DND-41 (cell line): ENCODE measurements at regions not wholly inside any gene's neighbourhood (a gene's known extent, or its start where the extent isn't known, plus 50 kb on each side); places are given as distances from the start of the nearest gene placed in this dataset.

ENCODE experiments used
- ATAC-seq: fragments of 200-7000 bp; cut with Tn5 transposase; 3 replicates; pipeline ENCODE4 v1.9.1; 2021; ENCODE audit warnings: low read depth; ENCODE audit not compliant: insufficient read depth
- DNase-seq: peaks from one replicate; pipeline ENCODE4 v3.0.0-alpha.2; 2020
- H2AFZ ChIP-seq: 2 replicates; pipeline ENCODE4 v1.6.0; 2012; ENCODE audit warnings: low read depth, low read length
- H3K27ac ChIP-seq: 2 replicates; pipeline ENCODE4 v1.5.1; 2012; ENCODE audit warnings: low read length, inconsistent platforms
- H3K27me3 ChIP-seq: fragments of 200-600 bp; sonication (generic); 2 replicates; pipeline ENCODE4 v1.6.0; 2012; ENCODE audit warnings: low read length, mild to moderate bottlenecking, inconsistent platforms; ENCODE audit not compliant: insufficient read depth, poor library complexity
- H3K36me3 ChIP-seq: 2 replicates; pipeline ENCODE4 v1.5.1; 2012; ENCODE audit warnings: low read length, inconsistent platforms; ENCODE audit not compliant: insufficient read depth
- H3K4me1 ChIP-seq: 2 replicates; pipeline ENCODE4 v1.5.1; 2012; ENCODE audit warnings: mild to moderate bottlenecking, low read length; ENCODE audit not compliant: insufficient read depth
- H3K4me2 ChIP-seq: 2 replicates; pipeline ENCODE4 v1.6.0; 2012; ENCODE audit warnings: mild to moderate bottlenecking, moderate library complexity, low read length, inconsistent platforms; ENCODE audit not compliant: insufficient read depth
- H3K4me3 ChIP-seq, 2 experiments: fragments of 200-600 bp in 1 of 2; shearing (Covaris generic) in 1 of 2; 2 replicates each; pipeline ENCODE4 v1.5.1; 2012 to 2016; ENCODE audit warnings: inconsistent platforms in 2 of 2, low read length in 2 of 2, mild to moderate bottlenecking in 2 of 2, low read depth in 1 of 2, moderate library complexity in 1 of 2
- H3K79me2 ChIP-seq: 2 replicates; pipeline ENCODE4 v1.6.0; 2012; ENCODE audit warnings: low read length, inconsistent platforms; ENCODE audit not compliant: insufficient read depth
- H3K9ac ChIP-seq: 2 replicates; pipeline ENCODE4 v1.6.0; 2012; ENCODE audit warnings: low read depth, mild to moderate bottlenecking, inconsistent platforms, low read length, moderate library complexity
- H3K9me3 ChIP-seq: 2 replicates; pipeline ENCODE4 v1.5.1; 2012; ENCODE audit warnings: low read length, moderate library complexity, mild to moderate bottlenecking, inconsistent platforms; ENCODE audit not compliant: insufficient read depth, severe bottlenecking
- H4K20me1 ChIP-seq: 2 replicates; pipeline ENCODE4 v1.6.0; 2012; ENCODE audit warnings: low read length; ENCODE audit not compliant: insufficient read depth
- EZH2 ChIP-seq: IDR thresholded peaks from 3 replicates; pipeline ENCODE4 v1.6.1; 2012; ENCODE audit warnings: borderline replicate concordance, low read depth, mild to moderate bottlenecking, moderate library complexity, low read length, inconsistent platforms; ENCODE audit not compliant: severe bottlenecking
- TF ChIP-seq, protein P1 (sequence below): IDR thresholded peaks from 2 replicates; pipeline ENCODE4 v1.5.1; 2012; ENCODE audit warnings: borderline replicate concordance, low read length, moderate library complexity, mild to moderate bottlenecking; ENCODE audit not compliant: poor library complexity, severe bottlenecking; ENCODE audit errors: extremely low read depth

DNA sequence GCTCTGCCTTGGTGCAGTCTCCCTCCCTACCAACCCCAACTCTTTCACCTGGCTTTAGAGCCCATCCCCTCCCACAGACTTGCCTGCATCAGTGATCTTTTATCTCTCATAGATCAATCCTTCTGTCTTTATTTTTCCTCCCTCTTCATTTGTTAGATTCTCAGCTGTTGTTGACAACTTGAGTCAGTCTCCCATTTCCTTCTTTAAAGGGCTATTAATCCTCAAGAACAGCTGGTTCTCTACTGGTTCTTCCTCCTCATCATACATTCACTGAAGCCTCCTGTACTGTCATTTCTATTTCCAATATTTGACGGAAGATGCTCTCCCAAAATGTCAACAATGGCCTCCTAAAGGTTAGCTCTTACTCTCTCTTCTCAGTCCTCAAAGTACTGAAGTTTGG is 408.2 kb downstream of the TBC1D4 start:
- no peak for TF ChIP-seq EZH2
- TF ChIP-seq, protein P1, sequence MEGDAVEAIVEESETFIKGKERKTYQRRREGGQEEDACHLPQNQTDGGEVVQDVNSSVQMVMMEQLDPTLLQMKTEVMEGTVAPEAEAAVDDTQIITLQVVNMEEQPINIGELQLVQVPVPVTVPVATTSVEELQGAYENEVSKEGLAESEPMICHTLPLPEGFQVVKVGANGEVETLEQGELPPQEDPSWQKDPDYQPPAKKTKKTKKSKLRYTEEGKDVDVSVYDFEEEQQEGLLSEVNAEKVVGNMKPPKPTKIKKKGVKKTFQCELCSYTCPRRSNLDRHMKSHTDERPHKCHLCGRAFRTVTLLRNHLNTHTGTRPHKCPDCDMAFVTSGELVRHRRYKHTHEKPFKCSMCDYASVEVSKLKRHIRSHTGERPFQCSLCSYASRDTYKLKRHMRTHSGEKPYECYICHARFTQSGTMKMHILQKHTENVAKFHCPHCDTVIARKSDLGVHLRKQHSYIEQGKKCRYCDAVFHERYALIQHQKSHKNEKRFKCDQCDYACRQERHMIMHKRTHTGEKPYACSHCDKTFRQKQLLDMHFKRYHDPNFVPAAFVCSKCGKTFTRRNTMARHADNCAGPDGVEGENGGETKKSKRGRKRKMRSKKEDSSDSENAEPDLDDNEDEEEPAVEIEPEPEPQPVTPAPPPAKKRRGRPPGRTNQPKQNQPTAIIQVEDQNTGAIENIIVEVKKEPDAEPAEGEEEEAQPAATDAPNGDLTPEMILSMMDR, result no peak
- Histone ChIP-seq H3K4me1 (no peaks in the 10 kb centered on the region), H3K9me3 (no peaks in the 10 kb centered on the region), H3K27ac (no peak overlapping the region), H3K36me3 (no peaks in the 10 kb centered on the region), H3K4me3 (no peak overlapping the region), H4K20me1 (no peaks in the 10 kb centered on the region), H3K79me2 (no peaks in the 10 kb centered on the region), H3K9ac (no peak overlapping the region), H2AFZ (no peak overlapping the region), H3K27me3 (no peaks in the 10 kb centered on the region), H3K4me2 (no peak overlapping the region)
- DNase-seq (no peak), ATAC-seq (no peak)

DNA sequence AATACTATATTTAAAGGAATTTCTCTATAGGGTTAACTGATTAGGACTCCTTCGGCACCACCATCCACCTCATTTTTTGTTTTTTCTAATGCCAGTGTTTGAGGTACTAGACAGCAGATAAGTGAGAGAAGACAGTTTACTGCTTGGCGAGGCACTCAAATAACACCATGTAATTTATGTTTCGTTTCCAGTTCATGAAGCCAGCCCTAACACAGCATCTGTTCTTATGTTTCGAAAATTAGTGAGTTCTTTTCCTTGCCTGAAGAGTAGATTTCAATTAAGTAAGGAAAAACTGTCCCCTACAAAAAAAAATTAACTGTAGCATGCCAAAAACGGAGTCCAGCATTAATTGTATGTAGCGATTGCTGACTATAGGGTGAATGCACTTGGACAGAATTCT is 409.1 kb downstream of the TBC1D4 start:
- Histone ChIP-seq H4K20me1 (no peaks in the 10 kb centered on the region), H3K27ac (no peak overlapping the region), H3K27me3 (no peaks in the 10 kb centered on the region), H3K9ac (no peak overlapping the region), H2AFZ (no peak overlapping the region), H3K79me2 (no peaks in the 10 kb centered on the region), H3K4me3 (no peak overlapping the region), H3K9me3 (no peaks in the 10 kb centered on the region), H3K4me1 (no peaks in the 10 kb centered on the region), H3K4me2 (no peak overlapping the region), H3K36me3 (no peaks in the 10 kb centered on the region)
- ATAC-seq (no peak), DNase-seq (no peak)
- no peak for TF ChIP-seq EZH2
- TF ChIP-seq, protein P1, result no peak

DNA sequence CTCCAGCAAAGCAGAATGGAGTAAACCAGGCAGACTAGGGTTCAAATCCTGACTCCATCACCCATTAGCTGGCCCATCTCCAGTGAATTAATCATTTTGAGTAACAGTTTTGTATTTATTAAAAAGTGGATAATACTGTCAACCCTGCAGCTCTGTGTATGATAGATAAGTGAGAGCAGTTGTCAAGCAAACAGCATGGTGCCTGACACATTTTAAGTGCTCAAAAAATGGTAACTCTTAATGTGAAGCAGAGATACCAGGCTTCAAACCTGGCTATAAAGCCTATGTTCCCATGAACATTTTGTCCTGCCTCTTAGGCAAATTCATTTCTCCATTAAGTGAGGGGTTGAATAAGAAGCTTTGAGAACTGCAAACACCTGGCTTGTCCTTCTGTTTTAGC is 409.6 kb downstream of the TBC1D4 start:
- Histone ChIP-seq H3K4me3 (no peak overlapping the region), H3K27me3 (no peaks in the 10 kb centered on the region), H3K4me1 (no peaks in the 10 kb centered on the region), H3K4me2 (no peak overlapping the region), H4K20me1 (no peaks in the 10 kb centered on the region), H2AFZ (no peak overlapping the region), H3K9me3 (no peaks in the 10 kb centered on the region), H3K36me3 (no peaks in the 10 kb centered on the region), H3K9ac (no peak overlapping the region), H3K79me2 (no peaks in the 10 kb centered on the region), H3K27ac (no peak overlapping the region)
- TF ChIP-seq, protein P1, result no peak
- no peak for TF ChIP-seq EZH2
- ATAC-seq (no peak), DNase-seq (no peak)

DNA sequence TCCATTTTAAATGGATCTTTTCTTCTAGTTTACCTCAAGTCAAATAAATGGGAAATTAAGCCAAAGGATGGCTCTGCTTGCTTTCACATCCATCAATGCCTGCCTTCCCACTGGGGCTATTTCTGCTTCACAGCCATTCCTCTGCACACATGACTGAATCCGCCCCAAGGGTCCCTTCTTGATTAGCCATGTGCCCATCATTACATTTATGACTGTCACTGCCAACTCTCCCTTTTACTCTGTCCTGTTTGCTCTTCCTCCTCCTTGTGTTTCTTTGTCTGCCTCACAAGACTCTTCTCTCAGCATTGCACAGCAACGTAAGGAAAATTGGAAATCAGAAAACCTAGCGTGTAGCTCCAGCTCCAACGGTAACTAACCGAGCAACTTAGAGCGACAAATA is 410.2 kb downstream of the TBC1D4 start:
- no peaks in the 10 kb centered on the region for H3K9me3 ChIP-seq
- H3K27me3 ChIP-seq, result no peaks in the 10 kb centered on the region
- ATAC-seq (no peak), DNase-seq (no peak)
- H3K4me2 ChIP-seq, result no peak overlapping the region
- H2AFZ ChIP-seq, result no peak overlapping the region
- no peaks in the 10 kb centered on the region for H3K4me1 ChIP-seq
- H3K27ac ChIP-seq, result no peak overlapping the region
- no peak overlapping the region for H3K4me3 ChIP-seq
- H3K9ac ChIP-seq, result no peak overlapping the region
- TF ChIP-seq, protein P1, result no peak
- TF ChIP-seq EZH2, result no peak
- no peaks in the 10 kb centered on the region for H3K79me2 ChIP-seq
- no peaks in the 10 kb centered on the region for H4K20me1 ChIP-seq
- H3K36me3 ChIP-seq, result no peaks in the 10 kb centered on the region
